Neural cell (in vitro differentiated cells): ENCODE measurements at regions not wholly inside any gene's neighbourhood (a gene's known extent, or its start where the extent isn't known, plus 50 kb on each side); places are given as distances from the start of the nearest gene placed in this dataset.

Experiments used
- H2AFZ ChIP-seq: fragments of 200-600, 300-800 bp; sonication (generic), shearing (Covaris generic); 2 replicates; pipeline ENCODE4 v1.6.0; 2014; ENCODE audit warnings: low read depth, mild to moderate bottlenecking, antibody characterized with exemption, low read length, moderate library complexity
- H3F3A ChIP-seq: fragments of 200-600 bp; shearing (Covaris generic); 2 replicates; pipeline ENCODE4 v1.6.1; 2016; ENCODE audit warnings: mild to moderate bottlenecking, moderate library complexity, mixed read lengths, antibody characterized with exemption, low read length; ENCODE audit not compliant: insufficient read depth, poor library complexity, severe bottlenecking
- H3K27ac ChIP-seq: fragments of 200-600, 300-800 bp; sonication (generic), shearing (Covaris generic); 2 replicates; pipeline ENCODE4 v1.5.1; 2014; ENCODE audit warnings: mild to moderate bottlenecking, low read length, moderate library complexity
- H3K27me3 ChIP-seq: fragments of 300-800, 200-600 bp; sonication (generic), shearing (Covaris generic); 2 replicates; pipeline ENCODE4 v1.6.0; 2014; ENCODE audit warnings: mild to moderate bottlenecking, low read depth, low read length, moderate library complexity; ENCODE audit not compliant: insufficient read depth
- H3K36me3 ChIP-seq: fragments of 300-800, 200-600 bp; sonication (generic), shearing (Covaris generic); 2 replicates; pipeline ENCODE4 v1.5.1; 2014; ENCODE audit warnings: mild to moderate bottlenecking, antibody characterized with exemption, low read length, moderate library complexity; ENCODE audit not compliant: insufficient read depth
- H3K4me2 ChIP-seq: fragments of 300-800, 200-600 bp; sonication (generic), shearing (Covaris generic); 2 replicates; pipeline ENCODE4 v1.6.0; 2014; ENCODE audit warnings: mild to moderate bottlenecking, low read length
- H3K4me3 ChIP-seq: fragments of 300-800, 200-600 bp; sonication (generic), shearing (Covaris generic); 2 replicates; pipeline ENCODE4 v1.5.1; 2014; ENCODE audit warnings: mild to moderate bottlenecking, low read length, moderate library complexity
- H3K79me2 ChIP-seq: fragments of 200-600 bp; shearing (Covaris generic); replicated peaks from 2 replicates; pipeline ENCODE4 v1.6.0; 2014; ENCODE audit warnings: mild to moderate bottlenecking, low read length, moderate library complexity; ENCODE audit not compliant: insufficient read depth
- H3K9ac ChIP-seq: fragments of 300-800, 200-600 bp; sonication (generic), shearing (Covaris generic); 2 replicates; pipeline ENCODE4 v1.6.1; 2016; ENCODE audit warnings: mild to moderate bottlenecking, low read length, mixed read lengths
- H3K9me2 ChIP-seq: fragments of 200-600 bp; shearing (Covaris generic); 2 replicates; pipeline ENCODE4 v1.6.1; 2016; ENCODE audit warnings: mild to moderate bottlenecking, low read length, mixed read lengths; ENCODE audit not compliant: insufficient read depth
- H3K9me3 ChIP-seq: fragments of 200-600, 300-800 bp; sonication (generic), shearing (Covaris generic); 2 replicates; pipeline ENCODE4 v1.6.1; 2016; ENCODE audit warnings: mild to moderate bottlenecking, mixed run types, low read length, moderate library complexity, mixed read lengths
- H4K20me1 ChIP-seq: fragments of 200-600 bp; shearing (Covaris generic); 2 replicates; pipeline ENCODE4 v1.6.1; 2016; ENCODE audit warnings: mild to moderate bottlenecking, mixed run types; ENCODE audit not compliant: insufficient read depth
- CTCF ChIP-seq: fragments of 450-650 bp; IDR thresholded peaks from 2 replicates; pipeline ENCODE4 v1.5.1; 2014; ENCODE audit warnings: antibody characterized with exemption, mild to moderate bottlenecking, moderate library complexity; ENCODE audit not compliant: poor library complexity, severe bottlenecking
- EP300 ChIP-seq: fragments of 450-650 bp; conservative IDR thresholded peaks from 2 replicates; pipeline ENCODE4 v1.6.1; 2014; ENCODE audit warnings: antibody characterized with exemption, mild to moderate bottlenecking, moderate library complexity; ENCODE audit not compliant: poor library complexity, severe bottlenecking
- EZH2 ChIP-seq: fragments of 200-600, 300-800 bp; shearing (Covaris generic), sonication (generic); IDR thresholded peaks from 2 replicates; pipeline ENCODE4 v1.6.1; 2014; ENCODE audit warnings: antibody characterized with exemption, low read length, borderline replicate concordance, mild to moderate bottlenecking; ENCODE audit not compliant: insufficient read depth, poor library complexity, severe bottlenecking
- MXI1 ChIP-seq: fragments of 450-650 bp; conservative IDR thresholded peaks from 2 replicates; pipeline ENCODE4 v1.6.1; 2014; ENCODE audit warnings: antibody characterized with exemption, mild to moderate bottlenecking; ENCODE audit not compliant: poor library complexity, severe bottlenecking
- POLR2AphosphoS5 ChIP-seq: IDR thresholded peaks from 2 replicates; pipeline ENCODE4 v1.6.1; 2012
- RAD21 ChIP-seq: fragments of 450-650 bp; conservative IDR thresholded peaks from 2 replicates; pipeline ENCODE4 v1.6.1; 2014; ENCODE audit warnings: antibody characterized with exemption, mild to moderate bottlenecking, moderate library complexity
- REST ChIP-seq: IDR thresholded peaks from 2 replicates; pipeline ENCODE4 v1.6.1; 2012; ENCODE audit warnings: borderline replicate concordance
- SMC3 ChIP-seq: fragments of 450-650 bp; conservative IDR thresholded peaks from 2 replicates; pipeline ENCODE4 v1.6.1; 2014; ENCODE audit warnings: antibody characterized with exemption, mild to moderate bottlenecking, moderate library complexity; ENCODE audit not compliant: poor library complexity
- TAF1 ChIP-seq: IDR thresholded peaks from 2 replicates; pipeline ENCODE4 v1.6.1; 2012; ENCODE audit warnings: low read depth

GRCh38 chr7:49403844-49404243, 369.6 kb upstream of the VWC2 start:
- TF ChIP-seq EP300 (no peak), TAF1 (no peak), RAD21 (no peak), EZH2 (no peak), SMC3 (no peak), MXI1 (no peak), CTCF (no peak), POLR2AphosphoS5 (no peak), REST (no peak)
- no peaks in the 10 kb centered on the region for H3K79me2 ChIP-seq
- H3K9ac ChIP-seq, result no peak overlapping the region

GRCh38 chr7:49407205-49407604, 366.2 kb upstream of the VWC2 start:
- TF ChIP-seq POLR2AphosphoS5 (no peak), MXI1 (no peak), REST (no peak), RAD21 (no peak), TAF1 (no peak), EP300 (no peak), CTCF (no peak), SMC3 (no peak), EZH2 (no peak)
- no peaks in the 10 kb centered on the region for H3K27me3 ChIP-seq
- H3K9me2 ChIP-seq, result no peaks in the 10 kb centered on the region
- H4K20me1 ChIP-seq, result no peaks in the 10 kb centered on the region
- no peak overlapping the region for H3K4me2 ChIP-seq
- H3K9ac ChIP-seq, result no peak overlapping the region
- H3K36me3 ChIP-seq, result no peaks in the 10 kb centered on the region
- H3K27ac ChIP-seq, result no peak overlapping the region
- no peak overlapping the region for H3K4me3 ChIP-seq
- H3F3A ChIP-seq, result no peaks in the 10 kb centered on the region
- H3K79me2 ChIP-seq, result no peaks in the 10 kb centered on the region
- no peaks in the 10 kb centered on the region for H3K9me3 ChIP-seq
- no peak overlapping the region for H2AFZ ChIP-seq

More at GRCh38 chr7:49403844-49404243, 369.6 kb upstream of the VWC2 start:
- Histone ChIP-seq H3K9me2 (no peaks in the 10 kb centered on the region), H3K27me3 (no peaks in the 10 kb centered on the region), H4K20me1 (no peaks in the 10 kb centered on the region), H3K9me3 (no peaks in the 10 kb centered on the region), H3K36me3 (no peaks in the 10 kb centered on the region), H3K27ac (no peak overlapping the region), H2AFZ (no peak overlapping the region), H3F3A (no peaks in the 10 kb centered on the region), H3K4me2 (no peak overlapping the region), H3K4me3 (no peak overlapping the region)
